OCI-LY3 (cell line): ENCODE measurements at regions not wholly inside any gene's neighbourhood (a gene's known extent, or its start where the extent isn't known, plus 50 kb on each side); places are given as distances from the start of the nearest gene placed in this dataset.

ENCODE experiments used
- EZH2phosphoT487 ChIP-seq: fragments of 200-600 bp; shearing (Covaris generic); IDR thresholded peaks from 2 replicates; pipeline ENCODE4 v1.6.1; 2018; ENCODE audit warnings: antibody characterized with exemption, mixed run types, low read depth
- TF ChIP-seq, protein P1 (sequence below): fragments of 200-600, 300-600 bp; sonication (generic); IDR thresholded peaks from 2 replicates; pipeline ENCODE4 v1.5.1; 2014; ENCODE audit warnings: antibody characterized with exemption, low read length, low read depth

GRCh38 chr5:3893527-3893926 is 297.9 kb downstream of the IRX1 start:
- TF ChIP-seq, protein P1, sequence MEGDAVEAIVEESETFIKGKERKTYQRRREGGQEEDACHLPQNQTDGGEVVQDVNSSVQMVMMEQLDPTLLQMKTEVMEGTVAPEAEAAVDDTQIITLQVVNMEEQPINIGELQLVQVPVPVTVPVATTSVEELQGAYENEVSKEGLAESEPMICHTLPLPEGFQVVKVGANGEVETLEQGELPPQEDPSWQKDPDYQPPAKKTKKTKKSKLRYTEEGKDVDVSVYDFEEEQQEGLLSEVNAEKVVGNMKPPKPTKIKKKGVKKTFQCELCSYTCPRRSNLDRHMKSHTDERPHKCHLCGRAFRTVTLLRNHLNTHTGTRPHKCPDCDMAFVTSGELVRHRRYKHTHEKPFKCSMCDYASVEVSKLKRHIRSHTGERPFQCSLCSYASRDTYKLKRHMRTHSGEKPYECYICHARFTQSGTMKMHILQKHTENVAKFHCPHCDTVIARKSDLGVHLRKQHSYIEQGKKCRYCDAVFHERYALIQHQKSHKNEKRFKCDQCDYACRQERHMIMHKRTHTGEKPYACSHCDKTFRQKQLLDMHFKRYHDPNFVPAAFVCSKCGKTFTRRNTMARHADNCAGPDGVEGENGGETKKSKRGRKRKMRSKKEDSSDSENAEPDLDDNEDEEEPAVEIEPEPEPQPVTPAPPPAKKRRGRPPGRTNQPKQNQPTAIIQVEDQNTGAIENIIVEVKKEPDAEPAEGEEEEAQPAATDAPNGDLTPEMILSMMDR, result no peak
- TF ChIP-seq EZH2phosphoT487, result no peak
